ENCODE measurements at regions not wholly inside any gene's neighbourhood (a gene's known extent, or its start where the extent isn't known, plus 50 kb on each side); places are given as distances from the start of the nearest gene placed in this dataset.

- Histone ChIP-seq H2AFZ (ENCODE audit: low read depth, low read length) (no peak overlapping the region), H3K36me3 (ENCODE audit: control insufficient read depth in 2 of 2, extremely low read depth in 1 of 2, insufficient read depth in 2 of 2, low read length in 2 of 2) (no peaks in the 10 kb centered on the region), H3K4me1 (ENCODE audit: control insufficient read depth, extremely low read depth, insufficient read depth, low read length) (peaks cover 10% of the 10 kb centered on the region), H3K9me1 (replicated peaks; ENCODE audit: control insufficient read depth, extremely low read depth, insufficient read depth, low read length) (no peaks in the 10 kb centered on the region), H3K9me3 (replicated peaks; ENCODE audit: control insufficient read depth, insufficient read depth, low read length) (no peaks in the 10 kb centered on the region), H3K4me2 (ENCODE audit: insufficient read depth, low read length) (peak overlapping the region; percentile 19), H3K27me3 (ENCODE audit: control insufficient read depth in 2 of 2, insufficient read depth in 2 of 2, low read length in 2 of 2) (no peaks in the 10 kb centered on the region), H3K9ac (replicated peaks; ENCODE audit: extremely low read depth, insufficient read depth, low read length) (no peak overlapping the region), H3K4me3 (replicated peaks in 1 of 3; ENCODE audit: insufficient read depth in 1 of 3, low read depth in 1 of 3, low read length in 3 of 3) (no peak overlapping the region), H3K27ac (ENCODE audit: insufficient read depth, low read depth, low read length) (peak overlapping the region; percentile 90), H4K20me1 (replicated peaks; ENCODE audit: control insufficient read depth, extremely low read depth, insufficient read depth, low read length) (no peaks in the 10 kb centered on the region), H3K79me2 (ENCODE audit: control insufficient read depth, insufficient read depth, low read length) (no peaks in the 10 kb centered on the region)
- dilution Hi-C loops (cut with MboI; ENCODE audit: extremely low pct_ligation_motif_present, low sequenced_read_pairs), result no loop called here
- TF ChIP-seq POLR2A (IDR thresholded peaks at IDR 0.05; ENCODE audit: low read depth, low read length), result no peak
- TF ChIP-seq, protein P1, sequence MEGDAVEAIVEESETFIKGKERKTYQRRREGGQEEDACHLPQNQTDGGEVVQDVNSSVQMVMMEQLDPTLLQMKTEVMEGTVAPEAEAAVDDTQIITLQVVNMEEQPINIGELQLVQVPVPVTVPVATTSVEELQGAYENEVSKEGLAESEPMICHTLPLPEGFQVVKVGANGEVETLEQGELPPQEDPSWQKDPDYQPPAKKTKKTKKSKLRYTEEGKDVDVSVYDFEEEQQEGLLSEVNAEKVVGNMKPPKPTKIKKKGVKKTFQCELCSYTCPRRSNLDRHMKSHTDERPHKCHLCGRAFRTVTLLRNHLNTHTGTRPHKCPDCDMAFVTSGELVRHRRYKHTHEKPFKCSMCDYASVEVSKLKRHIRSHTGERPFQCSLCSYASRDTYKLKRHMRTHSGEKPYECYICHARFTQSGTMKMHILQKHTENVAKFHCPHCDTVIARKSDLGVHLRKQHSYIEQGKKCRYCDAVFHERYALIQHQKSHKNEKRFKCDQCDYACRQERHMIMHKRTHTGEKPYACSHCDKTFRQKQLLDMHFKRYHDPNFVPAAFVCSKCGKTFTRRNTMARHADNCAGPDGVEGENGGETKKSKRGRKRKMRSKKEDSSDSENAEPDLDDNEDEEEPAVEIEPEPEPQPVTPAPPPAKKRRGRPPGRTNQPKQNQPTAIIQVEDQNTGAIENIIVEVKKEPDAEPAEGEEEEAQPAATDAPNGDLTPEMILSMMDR (IDR thresholded peaks at IDR 0.05; ENCODE audit: extremely low read depth in 1 of 2, insufficient read depth in 1 of 2, low read depth in 1 of 2, low read length in 2 of 2), result no peak
- TF ChIP-seq, protein P2, sequence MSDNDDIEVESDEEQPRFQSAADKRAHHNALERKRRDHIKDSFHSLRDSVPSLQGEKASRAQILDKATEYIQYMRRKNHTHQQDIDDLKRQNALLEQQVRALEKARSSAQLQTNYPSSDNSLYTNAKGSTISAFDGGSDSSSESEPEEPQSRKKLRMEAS (IDR thresholded peaks at IDR 0.05; ENCODE audit: insufficient read depth, insufficient read length), result no peak
- no peak for TF ChIP-seq EZH2 (IDR thresholded peaks at IDR 0.05; ENCODE audit: borderline replicate concordance, low read depth, low read length, severe bottlenecking)
- no peak for TF ChIP-seq JUN (IDR thresholded peaks at IDR 0.05; ENCODE audit: borderline replicate concordance, insufficient read depth, insufficient read length, low read depth)
- no peak for TF ChIP-seq GATA2 (IDR thresholded peaks at IDR 0.05; ENCODE audit: insufficient read depth, insufficient read length, low read depth, low read length)
- no peak for TF ChIP-seq POLR2AphosphoS5 (IDR thresholded peaks at IDR 0.05; ENCODE audit: insufficient read depth, low read depth, low read length)
- no peak for TF ChIP-seq MYC (IDR thresholded peaks at IDR 0.05; ENCODE audit: low read depth, low read length)
- no peak for TF ChIP-seq FOS (IDR thresholded peaks at IDR 0.05; ENCODE audit: borderline replicate concordance, insufficient read depth, low read length)
- intact Hi-C loops (cut with micrococcal nuclease), result loop anchor here (5.0 kb wide), 1 partner anchor 52 kb away; the partner anchor contains the start of gene PTHLH
- FAIRE-seq, result no peak
- no TSS peak for BruUV-seq (replicated peaks)
- ChIA-PET POLR2A (no interaction called here), CTCF (interaction anchor here (0.6 to 1.5 kb wide), 3 partner anchors 17 to 149 kb away, joined by 3 to 4 read pairs (median 3); no protein-coding TSS in a partner anchor)
- peak; percentile 17 for DNase-seq (ENCODE audit: low read depth, low spot score)
Observed at GRCh38 chr12:28024231-28024995, 51.9 kb upstream of the PTHLH start.
